ENCODE measurements at regions not wholly inside any gene's neighbourhood (a gene's known extent, or its start where the extent isn't known, plus 50 kb on each side); places are given as distances from the start of the nearest gene placed in this dataset.

DNA sequence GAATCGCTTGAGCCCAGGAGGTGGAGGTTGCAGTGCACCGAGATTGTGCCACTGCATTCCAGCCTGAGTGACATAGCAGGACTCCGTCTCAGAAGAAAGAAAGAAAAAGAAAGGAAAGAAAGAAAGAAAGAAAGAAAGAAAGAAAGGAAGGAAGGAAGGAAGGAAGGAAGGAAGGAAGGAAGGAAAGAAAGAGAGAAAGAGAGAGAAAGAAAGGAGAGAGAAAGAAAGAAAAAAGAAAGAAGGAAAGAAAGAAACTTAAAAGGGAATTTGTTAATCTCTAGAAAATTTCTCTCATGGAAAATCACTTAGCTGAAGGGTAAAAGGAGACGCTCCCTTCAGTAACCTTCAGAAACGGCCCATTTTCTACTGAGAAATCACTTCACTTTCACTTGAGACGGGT, 279.5 kb upstream of the KLF6 start:
- Histone ChIP-seq H3K9ac (ENCODE audit: low read length in 5 of 5) (no peak overlapping the region), H3K36me3 (ENCODE audit: control insufficient read depth in 5 of 5, insufficient read depth in 5 of 5, low read length in 5 of 5) (no peaks in the 10 kb centered on the region), H3K4me3 (ENCODE audit: low read depth in 1 of 5, low read length in 5 of 5) (no peak overlapping the region), H3K4me1 (ENCODE audit: control insufficient read depth in 5 of 5, insufficient read depth in 5 of 5, low read length in 5 of 5) (peaks cover 4 to 33% (median 26%) of the 10 kb centered on the region in 5 donors), H3K27me3 (ENCODE audit: control insufficient read depth in 5 of 5, insufficient read depth in 4 of 5, low read length in 5 of 5) (no peaks in the 10 kb centered on the region), H3K9me3 (ENCODE audit: control insufficient read depth in 5 of 5, low read length in 5 of 5) (no peaks in the 10 kb centered on the region), H3K27ac (ENCODE audit: low read depth, low read length) (no peak overlapping the region)

DNA sequence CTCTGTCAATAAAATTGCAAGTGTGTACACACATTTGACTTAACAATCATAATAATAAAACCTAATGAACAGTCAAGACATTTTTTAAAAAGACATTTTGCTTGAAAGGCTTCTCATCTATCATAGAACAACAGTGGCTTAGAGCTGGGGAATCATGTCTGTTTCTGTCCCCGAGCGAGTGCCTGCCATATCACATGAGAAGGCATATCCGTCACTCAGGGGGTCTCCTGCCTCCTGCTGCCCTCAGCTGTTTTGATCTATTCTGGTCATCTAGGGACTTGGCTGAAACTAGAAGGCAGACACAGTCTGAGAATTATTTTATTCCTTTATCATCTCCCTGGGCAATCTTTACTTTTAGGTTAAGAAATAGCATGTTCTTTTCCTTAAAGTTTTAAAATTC, 278.7 kb upstream of the KLF6 start:
- Histone ChIP-seq H3K27ac (ENCODE audit: low read depth, low read length) (no peak overlapping the region), H3K9me3 (ENCODE audit: control insufficient read depth in 5 of 5, low read length in 5 of 5) (no peaks in the 10 kb centered on the region), H3K9ac (ENCODE audit: low read length in 5 of 5) (no peak overlapping the region), H3K27me3 (ENCODE audit: control insufficient read depth in 5 of 5, insufficient read depth in 4 of 5, low read length in 5 of 5) (no peaks in the 10 kb centered on the region), H3K4me1 (ENCODE audit: control insufficient read depth in 5 of 5, insufficient read depth in 5 of 5, low read length in 5 of 5) (peaks cover 4 to 32% (median 29%) of the 10 kb centered on the region in 5 donors), H3K36me3 (ENCODE audit: control insufficient read depth in 5 of 5, insufficient read depth in 5 of 5, low read length in 5 of 5) (no peaks in the 10 kb centered on the region), H3K4me3 (ENCODE audit: low read depth in 1 of 5, low read length in 5 of 5) (no peak overlapping the region)

DNA sequence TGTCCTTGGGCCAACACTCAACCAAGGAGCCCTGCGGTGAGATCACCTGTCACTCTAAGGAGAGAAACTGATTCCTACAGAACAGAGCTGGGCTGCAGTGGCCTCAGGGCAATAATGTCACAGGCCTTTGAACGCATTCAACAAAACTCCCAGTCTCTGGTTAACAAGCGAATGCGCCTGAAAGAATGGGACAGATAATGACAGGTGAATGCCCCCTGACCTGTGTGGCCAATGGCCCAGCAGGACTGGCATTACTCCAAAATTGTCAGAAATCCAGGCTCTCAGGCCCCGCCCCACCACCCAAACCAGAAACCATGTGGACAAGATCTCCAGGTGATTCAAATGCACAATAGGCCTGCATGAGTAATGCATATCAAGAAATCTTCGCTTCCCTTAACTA, 277.7 kb upstream of the KLF6 start:
- H3K4me1 ChIP-seq (ENCODE audit: control insufficient read depth in 5 of 5, insufficient read depth in 5 of 5, low read length in 5 of 5): peaks cover 4 to 34% (median 31%) of the 10 kb centered on the region in 5 donors
- no peak overlapping the region for H3K9ac ChIP-seq (ENCODE audit: low read length in 5 of 5)
- no peaks in the 10 kb centered on the region for H3K27me3 ChIP-seq (ENCODE audit: control insufficient read depth in 5 of 5, insufficient read depth in 4 of 5, low read length in 5 of 5)
- no peaks in the 10 kb centered on the region for H3K36me3 ChIP-seq (ENCODE audit: control insufficient read depth in 5 of 5, insufficient read depth in 5 of 5, low read length in 5 of 5)
- no peaks in the 10 kb centered on the region for H3K9me3 ChIP-seq (ENCODE audit: control insufficient read depth in 5 of 5, low read length in 5 of 5)
- no peak overlapping the region for H3K4me3 ChIP-seq (ENCODE audit: low read depth in 1 of 5, low read length in 5 of 5)
- H3K27ac ChIP-seq (ENCODE audit: low read depth, low read length): peak overlapping the region; percentile 52

DNA sequence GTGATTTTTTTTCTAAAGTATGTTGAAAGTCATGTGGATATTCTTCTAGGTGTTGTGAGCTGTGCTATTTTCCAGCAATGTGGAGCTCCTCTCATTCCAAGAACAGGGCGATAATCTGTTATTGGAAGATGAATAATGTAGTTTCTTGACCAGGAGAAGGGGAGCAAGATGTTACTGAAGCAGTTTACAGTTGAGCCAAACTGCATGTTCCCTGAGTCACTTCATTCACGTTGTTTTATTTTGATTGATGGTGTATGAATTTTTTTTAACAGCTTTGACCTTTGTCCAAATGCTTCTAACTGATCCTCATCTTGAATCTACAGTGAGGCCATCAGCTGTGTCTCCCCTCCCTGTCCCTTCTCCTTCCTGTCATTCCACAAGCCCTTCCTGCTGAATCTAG, 277.1 kb upstream of the KLF6 start:
- no peaks in the 10 kb centered on the region for H3K36me3 ChIP-seq (ENCODE audit: control insufficient read depth in 5 of 5, insufficient read depth in 5 of 5, low read length in 5 of 5)
- no peaks in the 10 kb centered on the region for H3K27me3 ChIP-seq (ENCODE audit: control insufficient read depth in 5 of 5, insufficient read depth in 4 of 5, low read length in 5 of 5)
- peak overlapping the region; percentile 52 for H3K27ac ChIP-seq (ENCODE audit: low read depth, low read length)
- H3K9ac ChIP-seq (ENCODE audit: low read length in 5 of 5): no peak overlapping the region
- peaks cover 4 to 31% (median 25%) of the 10 kb centered on the region in 5 donors for H3K4me1 ChIP-seq (ENCODE audit: control insufficient read depth in 5 of 5, insufficient read depth in 5 of 5, low read length in 5 of 5)
- no peak overlapping the region for H3K4me3 ChIP-seq (ENCODE audit: low read depth in 1 of 5, low read length in 5 of 5)
- H3K9me3 ChIP-seq (ENCODE audit: control insufficient read depth in 5 of 5, low read length in 5 of 5): no peaks in the 10 kb centered on the region

DNA sequence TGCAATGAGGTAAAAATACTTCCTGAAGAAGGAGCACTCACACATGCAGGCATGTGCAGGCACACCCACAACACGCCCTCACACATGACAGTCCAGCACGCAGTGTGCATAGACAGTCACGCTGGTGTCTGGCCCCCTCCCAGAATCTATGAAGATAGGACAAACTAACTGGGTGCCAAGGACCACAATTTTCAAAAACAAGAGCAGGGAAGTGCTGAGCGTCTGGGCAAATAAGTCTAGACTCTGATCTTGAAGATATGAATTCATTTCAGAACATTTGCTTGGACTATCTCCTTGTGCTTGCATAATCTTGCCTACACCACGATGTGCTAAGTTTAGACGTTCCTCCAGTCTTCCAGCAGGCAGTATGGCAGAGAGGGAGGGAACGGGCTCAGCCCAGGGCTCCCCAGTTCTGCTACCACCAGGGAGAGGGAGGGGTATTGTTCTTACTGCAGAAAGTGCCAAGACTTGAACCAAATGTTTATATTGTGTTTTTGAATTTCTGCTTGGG, 276.5 kb upstream of the KLF6 start:
- H3K27me3 ChIP-seq (ENCODE audit: control insufficient read depth in 5 of 5, insufficient read depth in 4 of 5, low read length in 5 of 5): no peaks in the 10 kb centered on the region
- peak overlapping the region; percentile 34 for H3K27ac ChIP-seq (ENCODE audit: low read depth, low read length)
- H3K9me3 ChIP-seq (ENCODE audit: control insufficient read depth in 5 of 5, low read length in 5 of 5): no peaks in the 10 kb centered on the region
- peaks cover 4 to 29% (median 21%) of the 10 kb centered on the region in 5 donors for H3K4me1 ChIP-seq (ENCODE audit: control insufficient read depth in 5 of 5, insufficient read depth in 5 of 5, low read length in 5 of 5)
- H3K9ac ChIP-seq (ENCODE audit: low read length in 5 of 5): no peak overlapping the region
- no peak overlapping the region for H3K4me3 ChIP-seq (ENCODE audit: low read depth in 1 of 5, low read length in 5 of 5)
- no peaks in the 10 kb centered on the region for H3K36me3 ChIP-seq (ENCODE audit: control insufficient read depth in 5 of 5, insufficient read depth in 5 of 5, low read length in 5 of 5)

DNA sequence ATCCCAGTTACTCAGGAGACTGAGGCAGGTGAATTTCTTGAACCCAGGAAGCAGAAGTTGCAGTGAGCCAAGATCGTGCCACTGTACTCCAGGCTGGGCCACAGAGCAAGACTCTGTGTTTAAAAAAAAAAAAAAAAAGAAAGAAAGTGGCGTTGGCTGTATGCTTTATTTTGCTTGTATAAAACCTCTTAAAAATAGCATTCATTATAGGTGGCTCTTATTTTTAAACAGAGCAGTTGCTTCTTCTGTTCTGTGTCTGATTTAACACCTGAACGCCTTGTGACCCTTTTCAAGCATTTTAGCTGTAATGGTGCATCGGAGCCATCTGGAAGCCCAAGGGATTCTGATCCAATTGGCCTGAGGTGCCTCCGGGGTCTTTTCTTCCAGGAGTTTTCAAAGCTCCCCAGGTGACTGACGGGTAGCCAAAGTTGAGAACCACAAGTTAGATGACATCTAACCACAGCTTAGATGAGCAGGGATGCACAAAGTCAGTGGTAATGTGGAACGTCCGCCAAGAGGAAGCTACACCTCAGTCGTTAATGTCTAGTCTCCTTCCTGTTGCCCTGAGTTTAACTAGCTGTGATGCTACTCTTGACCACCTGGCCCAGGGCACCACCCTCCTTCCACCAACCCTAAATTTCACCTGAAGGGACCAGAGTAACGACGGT, 274.6 kb upstream of the KLF6 start:
- Histone ChIP-seq H3K27ac (ENCODE audit: low read depth, low read length) (no peak overlapping the region), H3K4me1 (ENCODE audit: control insufficient read depth in 5 of 5, insufficient read depth in 5 of 5, low read length in 5 of 5) (peaks cover 4 to 29% (median 21%) of the 10 kb centered on the region in 5 donors)

DNA sequence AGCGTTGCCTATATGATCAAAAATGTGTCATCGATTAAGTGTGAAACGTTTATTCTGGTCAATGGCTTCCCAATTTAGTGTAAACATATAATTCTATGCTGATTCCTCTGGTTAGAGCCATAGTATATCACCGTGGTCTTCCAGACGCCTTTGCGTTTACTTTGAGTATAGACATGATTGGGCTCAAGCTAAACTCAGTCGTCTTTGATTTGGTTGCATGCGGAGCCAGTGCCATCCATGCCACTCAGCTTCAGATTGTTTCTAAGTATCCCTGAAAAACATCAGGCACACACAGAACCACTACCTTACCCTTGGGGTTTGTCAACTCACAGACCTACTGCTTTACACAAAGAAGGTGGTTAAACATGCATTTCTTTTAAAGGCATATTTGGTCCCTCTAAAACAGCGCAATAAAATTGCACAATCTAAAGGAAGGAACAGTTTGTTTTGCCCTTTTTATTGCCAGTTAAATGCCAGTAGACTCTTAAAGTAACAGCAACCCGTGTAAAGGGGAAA, 273.6 kb upstream of the KLF6 start:
- Histone ChIP-seq H3K27me3 (ENCODE audit: control insufficient read depth in 5 of 5, insufficient read depth in 4 of 5, low read length in 5 of 5) (no peaks in the 10 kb centered on the region), H3K4me1 (ENCODE audit: control insufficient read depth in 5 of 5, insufficient read depth in 5 of 5, low read length in 5 of 5) (peaks cover 4 to 29% (median 21%) of the 10 kb centered on the region in 5 donors), H3K9ac (ENCODE audit: low read length in 5 of 5) (no peak overlapping the region), H3K4me3 (ENCODE audit: low read depth in 1 of 5, low read length in 5 of 5) (no peak overlapping the region), H3K9me3 (ENCODE audit: control insufficient read depth in 5 of 5, low read length in 5 of 5) (no peaks in the 10 kb centered on the region), H3K36me3 (ENCODE audit: control insufficient read depth in 5 of 5, insufficient read depth in 5 of 5, low read length in 5 of 5) (no peaks in the 10 kb centered on the region), H3K27ac (ENCODE audit: low read depth, low read length) (no peak overlapping the region)

More for the DNA sequence above, 274.6 kb upstream of the KLF6 start:
- Histone ChIP-seq H3K36me3 (ENCODE audit: control insufficient read depth in 5 of 5, insufficient read depth in 5 of 5, low read length in 5 of 5) (no peaks in the 10 kb centered on the region), H3K9ac (ENCODE audit: low read length in 5 of 5) (no peak overlapping the region), H3K9me3 (ENCODE audit: control insufficient read depth in 5 of 5, low read length in 5 of 5) (no peaks in the 10 kb centered on the region), H3K4me3 (ENCODE audit: low read depth in 1 of 5, low read length in 5 of 5) (no peak overlapping the region), H3K27me3 (ENCODE audit: control insufficient read depth in 5 of 5, insufficient read depth in 4 of 5, low read length in 5 of 5) (no peaks in the 10 kb centered on the region)

DNA sequence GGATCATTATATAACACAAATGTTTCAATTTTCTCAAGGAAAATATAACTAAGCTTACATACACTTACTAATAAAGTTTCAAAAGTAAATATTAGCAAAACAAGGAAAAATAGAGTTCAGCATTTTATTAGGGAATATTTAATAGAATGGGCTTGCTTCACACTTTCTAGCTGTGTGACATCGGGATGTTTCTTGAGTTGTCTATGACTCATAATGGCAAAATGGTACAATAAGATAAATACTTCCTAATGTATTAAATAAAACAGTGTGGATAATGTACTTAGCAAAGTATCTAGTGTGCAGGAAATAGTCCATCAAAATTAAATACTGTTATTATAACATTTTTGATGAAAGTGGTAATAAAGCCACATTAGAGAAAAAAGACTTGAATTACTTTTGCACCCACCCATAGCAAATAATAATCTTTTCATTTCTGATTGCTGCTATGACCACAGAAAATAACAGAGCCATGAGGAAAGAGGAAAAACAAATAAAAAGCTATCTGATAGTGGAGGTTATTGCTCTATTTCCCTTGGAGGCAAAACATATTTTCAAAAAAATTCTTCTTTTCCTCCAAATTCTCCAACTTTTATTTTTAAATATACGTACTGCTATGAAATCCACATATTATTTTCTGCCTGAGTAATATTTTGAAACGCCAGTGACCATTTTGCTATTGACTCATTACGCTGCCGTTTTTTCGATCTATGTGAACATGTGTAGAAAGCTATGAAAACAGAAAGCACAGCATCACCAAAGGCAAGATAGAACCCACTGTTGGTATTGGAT, 272.9 kb upstream of the KLF6 start:
- H3K9ac ChIP-seq (ENCODE audit: low read length in 5 of 5): no peak overlapping the region
- H3K4me3 ChIP-seq (ENCODE audit: low read depth in 1 of 5, low read length in 5 of 5): no peak overlapping the region
- H3K36me3 ChIP-seq (ENCODE audit: control insufficient read depth in 5 of 5, insufficient read depth in 5 of 5, low read length in 5 of 5): no peaks in the 10 kb centered on the region

DNA sequence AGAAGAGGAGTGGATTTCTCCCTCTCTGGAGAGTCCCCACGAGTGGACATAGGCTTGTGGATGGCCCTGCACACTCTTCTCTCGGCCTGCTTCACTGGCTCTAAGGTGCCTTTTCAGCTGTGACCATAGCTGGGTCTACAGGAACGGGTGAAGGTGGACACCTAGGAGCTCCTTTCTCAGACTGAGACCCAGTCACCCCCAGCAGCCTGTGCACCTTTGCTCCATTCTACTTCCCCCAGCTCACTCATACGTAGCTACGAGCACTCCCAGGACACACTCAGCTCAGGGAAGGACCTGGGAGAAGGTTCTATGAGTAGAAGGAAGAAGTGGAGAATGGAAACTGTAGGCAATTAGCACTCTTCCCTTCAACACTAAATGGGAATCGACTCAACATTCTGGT, 272.0 kb upstream of the KLF6 start:
- Histone ChIP-seq H3K9me3 (ENCODE audit: control insufficient read depth in 5 of 5, low read length in 5 of 5) (no peaks in the 10 kb centered on the region), H3K4me1 (ENCODE audit: control insufficient read depth in 5 of 5, insufficient read depth in 5 of 5, low read length in 5 of 5) (peaks cover 4 to 30% (median 17%) of the 10 kb centered on the region in 5 donors), H3K27ac (ENCODE audit: low read depth, low read length) (no peak overlapping the region), H3K27me3 (ENCODE audit: control insufficient read depth in 5 of 5, insufficient read depth in 4 of 5, low read length in 5 of 5) (no peaks in the 10 kb centered on the region), H3K4me3 (ENCODE audit: low read depth in 1 of 5, low read length in 5 of 5) (no peak overlapping the region), H3K36me3 (ENCODE audit: control insufficient read depth in 5 of 5, insufficient read depth in 5 of 5, low read length in 5 of 5) (no peaks in the 10 kb centered on the region), H3K9ac (ENCODE audit: low read length in 5 of 5) (no peak overlapping the region)

More for the DNA sequence above, 272.9 kb upstream of the KLF6 start:
- Histone ChIP-seq H3K9me3 (ENCODE audit: control insufficient read depth in 5 of 5, low read length in 5 of 5) (no peaks in the 10 kb centered on the region), H3K27ac (ENCODE audit: low read depth, low read length) (no peak overlapping the region), H3K27me3 (ENCODE audit: control insufficient read depth in 5 of 5, insufficient read depth in 4 of 5, low read length in 5 of 5) (no peaks in the 10 kb centered on the region), H3K4me1 (ENCODE audit: control insufficient read depth in 5 of 5, insufficient read depth in 5 of 5, low read length in 5 of 5) (peaks cover 4 to 29% (median 21%) of the 10 kb centered on the region in 5 donors)
